ENCODE measurements at regions not wholly inside any gene's neighbourhood (a gene's known extent, or its start where the extent isn't known, plus 50 kb on each side); places are given as distances from the start of the nearest gene placed in this dataset.
A peak's percentile ranks its signal among the peaks of the same experiment; 100 is the strongest.

GRCh38 chr9:7946458-7946857 lies 146.9 kb upstream of the DMAC1 start:
- no peak overlapping the region for H3K4me3 ChIP-seq
- no peak for TF ChIP-seq CTCF (IDR thresholded peaks at IDR 0.05)
- DNase-seq (ENCODE audit: low spot score): no peak
- H3K27ac ChIP-seq: no peak overlapping the region

GRCh38 chr9:7944572-7944971 lies 145.0 kb upstream of the DMAC1 start:
- no peak overlapping the region for H3K4me3 ChIP-seq
- H3K27ac ChIP-seq: no peak overlapping the region
- no peak for TF ChIP-seq CTCF (IDR thresholded peaks at IDR 0.05)
- no peak for DNase-seq (ENCODE audit: low spot score)

- no peak for DNase-seq (ENCODE audit: low spot score)
- H3K4me3 ChIP-seq: no peak overlapping the region
- TF ChIP-seq CTCF (IDR thresholded peaks at IDR 0.05): no peak
- no peak overlapping the region for H3K27ac ChIP-seq
Measured at GRCh38 chr9:7937761-7938491, 138.3 kb upstream of the DMAC1 start.

- Histone ChIP-seq H3K4me3 (no peak overlapping the region), H3K27ac (no peak overlapping the region)
- TF ChIP-seq CTCF (IDR thresholded peaks at IDR 0.05): no peak
- DNase-seq (ENCODE audit: low spot score): no peak
Measured at GRCh38 chr9:7936996-7937395, 137.4 kb upstream of the DMAC1 start.

- no peak for TF ChIP-seq CTCF (IDR thresholded peaks at IDR 0.05)
- DNase-seq (ENCODE audit: low spot score): no peak
- H3K27ac ChIP-seq: peak overlapping the region; percentile 38 to 55
- peak overlapping the region; percentile 11 for H3K4me3 ChIP-seq
Measured at GRCh38 chr9:7936163-7936562, 136.6 kb upstream of the DMAC1 start.

GRCh38 chr9:7935681-7936080 lies 136.1 kb upstream of the DMAC1 start:
- peak overlapping the region; percentile 11 for H3K4me3 ChIP-seq
- H3K27ac ChIP-seq: peak overlapping the region; percentile 38 to 55
- no peak for TF ChIP-seq CTCF (IDR thresholded peaks at IDR 0.05)
- no peak for DNase-seq (ENCODE audit: low spot score)

- DNase-seq (ENCODE audit: low spot score): no peak
- TF ChIP-seq CTCF (IDR thresholded peaks at IDR 0.05): no peak
- H3K27ac ChIP-seq: no peak overlapping the region
- H3K4me3 ChIP-seq: no peak overlapping the region
Measured at GRCh38 chr9:7932767-7933166, 133.2 kb upstream of the DMAC1 start.

All from coronary artery (tissue), 2 donors.